AG04450 (cell line): ENCODE measurements at regions not wholly inside any gene's neighbourhood (a gene's known extent, or its start where the extent isn't known, plus 50 kb on each side); places are given as distances from the start of the nearest gene placed in this dataset.

Source experiments
- CTCF ChIA-PET: fragments of 300-600, 350-600 bp; formaldehyde crosslinking; extraction: SDS; loops from one replicate; lab custom pipeline; 2022; ENCODE audit warnings: antibody characterized with exemption, inconsistent platforms; lab: Charles Lee
- POLR2A ChIA-PET: fragments of 350-600 bp; formaldehyde crosslinking; extraction: SDS; loops from one replicate; lab custom pipeline; 2021; ENCODE audit warnings: antibody characterized with exemption, inconsistent platforms; lab: Yijun Ruan, JAX
- DNase-seq: peaks from one replicate; pipeline ENCODE4 v3.0.0-alpha.2; 2011; ENCODE audit warnings: low read depth, low spot score
- H3K27ac ChIP-seq: one replicate; pipeline ENCODE4 v1.5.1; 2012; ENCODE audit warnings: low read depth, low read length, control low read depth
- H3K27me3 ChIP-seq: one replicate; pipeline ENCODE4 v1.6.0; 2012; ENCODE audit warnings: low read length; ENCODE audit not compliant: control insufficient read depth, insufficient read depth
- H3K4me3 ChIP-seq: 2 replicates; pipeline ENCODE4 v1.5.1; 2011; ENCODE audit warnings: mild to moderate bottlenecking, low read depth, low read length, control low read depth
- H3K9me3 ChIP-seq: 2 replicates; pipeline ENCODE4 v1.5.1; 2012; ENCODE audit warnings: low read length; ENCODE audit not compliant: control insufficient read depth, insufficient read depth
- TF ChIP-seq, protein P1 (sequence below): IDR thresholded peaks from 2 replicates; pipeline ENCODE4 v1.5.1; 2011; ENCODE audit warnings: low read depth, low read length, control low read depth, inconsistent platforms

GRCh38 chr5:168085261-168086031 is 206.0 kb upstream of the WWC1 start:
- POLR2A ChIA-PET: no interaction called here
- no peaks in the 10 kb centered on the region for H3K27me3 ChIP-seq
- CTCF ChIA-PET: no interaction called here
- no peak overlapping the region for H3K27ac ChIP-seq
- no peak for DNase-seq
- no peak overlapping the region for H3K4me3 ChIP-seq
- H3K9me3 ChIP-seq: no peaks in the 10 kb centered on the region
- TF ChIP-seq, protein P1, sequence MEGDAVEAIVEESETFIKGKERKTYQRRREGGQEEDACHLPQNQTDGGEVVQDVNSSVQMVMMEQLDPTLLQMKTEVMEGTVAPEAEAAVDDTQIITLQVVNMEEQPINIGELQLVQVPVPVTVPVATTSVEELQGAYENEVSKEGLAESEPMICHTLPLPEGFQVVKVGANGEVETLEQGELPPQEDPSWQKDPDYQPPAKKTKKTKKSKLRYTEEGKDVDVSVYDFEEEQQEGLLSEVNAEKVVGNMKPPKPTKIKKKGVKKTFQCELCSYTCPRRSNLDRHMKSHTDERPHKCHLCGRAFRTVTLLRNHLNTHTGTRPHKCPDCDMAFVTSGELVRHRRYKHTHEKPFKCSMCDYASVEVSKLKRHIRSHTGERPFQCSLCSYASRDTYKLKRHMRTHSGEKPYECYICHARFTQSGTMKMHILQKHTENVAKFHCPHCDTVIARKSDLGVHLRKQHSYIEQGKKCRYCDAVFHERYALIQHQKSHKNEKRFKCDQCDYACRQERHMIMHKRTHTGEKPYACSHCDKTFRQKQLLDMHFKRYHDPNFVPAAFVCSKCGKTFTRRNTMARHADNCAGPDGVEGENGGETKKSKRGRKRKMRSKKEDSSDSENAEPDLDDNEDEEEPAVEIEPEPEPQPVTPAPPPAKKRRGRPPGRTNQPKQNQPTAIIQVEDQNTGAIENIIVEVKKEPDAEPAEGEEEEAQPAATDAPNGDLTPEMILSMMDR: no peak

DNA sequence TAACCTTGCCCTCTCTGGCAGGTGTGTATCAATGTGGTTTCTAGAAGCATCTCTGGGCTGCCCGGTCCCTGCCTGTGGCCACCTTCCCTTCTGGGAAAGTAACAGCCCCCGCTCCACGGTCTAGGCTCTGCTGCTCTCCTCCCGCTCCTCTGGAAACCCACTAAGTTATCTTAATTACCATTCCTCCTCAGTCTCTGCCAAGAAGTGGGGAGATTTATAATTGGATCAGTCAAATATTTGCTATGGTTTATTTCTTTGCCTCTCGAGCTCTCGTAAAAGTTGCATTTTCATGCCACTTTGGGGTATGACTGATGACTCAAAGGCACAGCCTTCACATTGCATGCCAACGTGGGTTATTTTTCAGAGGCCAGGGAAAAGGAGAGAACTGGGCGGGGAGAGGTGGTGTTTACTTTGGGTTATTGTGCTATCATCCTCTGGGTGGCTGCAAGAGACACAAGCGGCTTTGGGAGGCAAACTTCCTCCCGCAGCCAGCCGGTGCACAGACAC is 205.3 kb upstream of the WWC1 start:
- Histone ChIP-seq H3K4me3 (no peak overlapping the region), H3K27ac (no peak overlapping the region), H3K27me3 (no peaks in the 10 kb centered on the region), H3K9me3 (no peaks in the 10 kb centered on the region)
- CTCF ChIA-PET: no interaction called here
- TF ChIP-seq, protein P1: no peak
- POLR2A ChIA-PET: no interaction called here
- no peak for DNase-seq

DNA sequence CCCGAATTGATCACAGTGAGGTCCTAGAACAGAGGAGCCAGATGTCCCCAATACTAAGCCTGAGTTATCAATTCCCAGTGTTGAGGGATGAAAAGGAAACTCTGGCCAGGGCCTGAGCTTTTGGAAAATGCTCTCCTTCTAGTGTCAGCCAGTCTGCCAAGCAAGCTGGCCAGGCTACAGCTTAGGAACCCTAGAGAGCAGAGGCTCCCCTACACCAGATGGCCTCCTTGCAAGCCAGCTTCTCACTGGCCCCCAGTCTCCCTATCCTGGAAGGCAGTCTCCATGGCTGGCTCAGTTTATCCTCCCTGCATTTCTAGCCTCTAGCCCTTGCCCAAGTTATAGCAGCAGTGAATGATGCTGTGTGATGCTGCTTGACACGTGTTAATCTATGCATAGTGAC is 204.7 kb upstream of the WWC1 start:
- Histone ChIP-seq H3K4me3 (no peak overlapping the region), H3K27ac (no peak overlapping the region), H3K27me3 (no peaks in the 10 kb centered on the region), H3K9me3 (no peaks in the 10 kb centered on the region)
- no peak for DNase-seq
- POLR2A ChIA-PET: no interaction called here
- CTCF ChIA-PET: no interaction called here
- TF ChIP-seq, protein P1: no peak

GRCh38 chr5:168088410-168089173 is 202.9 kb upstream of the WWC1 start:
- no peak for DNase-seq
- CTCF ChIA-PET: no interaction called here
- H3K27ac ChIP-seq: no peak overlapping the region
- TF ChIP-seq, protein P1: no peak
- no peaks in the 10 kb centered on the region for H3K9me3 ChIP-seq
- no peak overlapping the region for H3K4me3 ChIP-seq
- POLR2A ChIA-PET: no interaction called here
- no peaks in the 10 kb centered on the region for H3K27me3 ChIP-seq
